Memory B cell (primary cell): ENCODE measurements at regions not wholly inside any gene's neighbourhood (a gene's known extent, or its start where the extent isn't known, plus 50 kb on each side); places are given as distances from the start of the nearest gene placed in this dataset.

ENCODE experiments used
- ATAC-seq: fragments of 150-1000 bp; cut with Tn5 transposase; 2 replicates; pipeline ENCODE4 v1.10.0; 2021; ENCODE audit warnings: low read depth, mild to moderate bottlenecking, moderate library complexity
- DNase-seq, 2 donors: peaks; one replicate each; pipeline ENCODE4 v3.0.0; 2022; ENCODE audit warnings: low spot score in 2 of 2
- H3K27ac Mint-ChIP-seq: one replicate; pipeline ENCODE4 v1.8.0; 2022; ENCODE audit warnings: mild to moderate bottlenecking, moderate library complexity, mixed read lengths
- H3K27me3 Mint-ChIP-seq: one replicate; pipeline ENCODE4 v1.8.0; 2022; ENCODE audit warnings: mixed read lengths
- H3K36me3 Mint-ChIP-seq: one replicate; pipeline ENCODE4 v1.8.0; 2022; ENCODE audit warnings: mild to moderate bottlenecking, mixed read lengths
- H3K4me1 Mint-ChIP-seq: one replicate; pipeline ENCODE4 v1.8.0; 2022; ENCODE audit warnings: mixed read lengths
- H3K4me3 Mint-ChIP-seq: one replicate; pipeline ENCODE4 v1.8.0; 2022; ENCODE audit warnings: mild to moderate bottlenecking, moderate library complexity, mixed read lengths
- H3K9me3 Mint-ChIP-seq: one replicate; pipeline ENCODE4 v1.8.0; 2022; ENCODE audit warnings: mixed read lengths

DNA sequence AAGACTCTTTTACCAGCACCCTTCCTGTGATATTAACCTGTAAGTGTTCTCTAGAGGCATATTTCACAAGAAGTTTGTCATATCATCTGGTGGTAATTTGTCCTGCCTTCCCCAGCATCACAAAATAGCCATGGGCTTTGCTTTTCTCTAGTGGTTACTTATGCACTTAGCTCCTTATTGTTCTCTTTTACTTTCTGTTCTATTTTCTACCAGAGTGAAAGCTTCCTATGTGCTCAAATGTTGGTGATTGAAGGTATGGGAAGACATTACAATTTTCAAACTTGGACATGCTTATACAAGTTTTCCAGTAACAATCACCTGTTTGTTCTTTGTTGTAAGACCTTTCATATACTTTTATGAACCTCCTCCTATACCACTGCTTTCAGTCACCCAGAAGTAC lies 87.0 kb upstream of the KCNH7 start:
- Mint-ChIP-seq H3K4me3 (no peak overlapping the region), H3K4me1 (no peaks in the 10 kb centered on the region), H3K36me3 (no peaks in the 10 kb centered on the region), H3K27me3 (no peaks in the 10 kb centered on the region), H3K9me3 (no peaks in the 10 kb centered on the region), H3K27ac (no peak overlapping the region)
- ATAC-seq (no peak), DNase-seq (no peak)

DNA sequence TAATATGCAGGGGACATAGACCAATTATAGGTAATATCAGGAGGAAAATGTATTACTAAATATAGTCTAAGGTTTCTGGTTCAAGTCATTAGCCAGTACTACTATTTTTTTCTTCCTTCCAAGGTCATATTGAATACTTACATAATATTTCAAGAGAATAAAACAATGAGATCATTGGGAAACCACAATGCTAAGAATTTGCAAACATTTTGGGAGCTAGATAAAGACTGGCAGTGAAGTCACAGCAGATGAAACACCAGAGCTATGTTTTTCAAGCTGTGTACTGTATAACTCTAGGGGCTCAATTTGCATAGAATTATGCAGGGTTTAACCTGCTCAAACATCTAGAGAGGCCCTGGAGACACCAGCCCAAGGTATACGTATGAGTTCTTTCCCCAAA lies 80.5 kb upstream of the KCNH7 start:
- ATAC-seq (no peak), DNase-seq (no peak)
- Mint-ChIP-seq H3K27me3 (no peaks in the 10 kb centered on the region), H3K36me3 (no peaks in the 10 kb centered on the region), H3K27ac (no peak overlapping the region), H3K4me1 (no peaks in the 10 kb centered on the region), H3K9me3 (peaks cover 4% of the 10 kb centered on the region), H3K4me3 (no peak overlapping the region)

- Mint-ChIP-seq H3K9me3 (peaks cover 4% of the 10 kb centered on the region), H3K4me1 (no peaks in the 10 kb centered on the region), H3K36me3 (no peaks in the 10 kb centered on the region), H3K27me3 (no peaks in the 10 kb centered on the region), H3K27ac (no peak overlapping the region), H3K4me3 (no peak overlapping the region)
- ATAC-seq (no peak), DNase-seq (no peak)
These were observed 79.1 kb upstream of the KCNH7 start for GRCh38 chr2:162917626-162918025.

- ATAC-seq: no peak
- Mint-ChIP-seq H3K27ac (no peak overlapping the region), H3K36me3 (no peaks in the 10 kb centered on the region), H3K4me3 (no peak overlapping the region), H3K9me3 (peaks cover 4% of the 10 kb centered on the region), H3K4me1 (no peaks in the 10 kb centered on the region), H3K27me3 (no peaks in the 10 kb centered on the region)
- DNase-seq: no peak
These were observed 77.8 kb upstream of the KCNH7 start for GRCh38 chr2:162916286-162916801.

GRCh38 chr2:162915858-162916257 lies 77.3 kb upstream of the KCNH7 start:
- DNase-seq: no peak
- H3K36me3 Mint-ChIP-seq: no peaks in the 10 kb centered on the region
- no peaks in the 10 kb centered on the region for H3K27me3 Mint-ChIP-seq
- H3K4me3 Mint-ChIP-seq: no peak overlapping the region
- H3K27ac Mint-ChIP-seq: no peak overlapping the region
- no peaks in the 10 kb centered on the region for H3K4me1 Mint-ChIP-seq
- peaks cover 4% of the 10 kb centered on the region for H3K9me3 Mint-ChIP-seq
- ATAC-seq: no peak

DNA sequence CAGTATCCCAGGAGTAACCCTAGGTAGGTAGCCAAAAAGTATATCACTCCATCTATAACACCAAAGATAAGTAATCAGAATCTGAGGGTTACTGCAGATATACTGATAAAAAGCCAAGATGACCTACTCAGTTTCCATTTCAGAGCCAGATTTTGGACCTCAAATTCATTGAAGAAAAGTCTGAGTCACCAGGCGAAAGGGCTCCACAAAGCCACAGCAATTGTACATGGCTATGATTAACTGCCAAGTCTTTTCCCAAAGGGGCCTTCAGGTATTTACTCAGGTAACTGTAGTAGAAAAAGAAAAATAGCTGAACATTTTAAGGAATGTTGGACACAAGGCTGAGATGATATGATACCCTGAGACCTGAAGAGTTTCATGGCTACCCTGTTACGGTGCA lies 75.6 kb upstream of the KCNH7 start:
- H3K9me3 Mint-ChIP-seq: peaks cover 4% of the 10 kb centered on the region
- no peak for DNase-seq
- no peaks in the 10 kb centered on the region for H3K27me3 Mint-ChIP-seq

GRCh38 chr2:162912787-162913186 lies 74.2 kb upstream of the KCNH7 start:
- DNase-seq (no peak), ATAC-seq (no peak)
- Mint-ChIP-seq H3K9me3 (peaks cover 4% of the 10 kb centered on the region), H3K27ac (no peak overlapping the region), H3K4me3 (no peak overlapping the region), H3K27me3 (no peaks in the 10 kb centered on the region), H3K36me3 (no peaks in the 10 kb centered on the region), H3K4me1 (no peaks in the 10 kb centered on the region)

More for the DNA sequence above, 75.6 kb upstream of the KCNH7 start:
- H3K4me3 Mint-ChIP-seq: no peak overlapping the region
- ATAC-seq: no peak
- no peaks in the 10 kb centered on the region for H3K36me3 Mint-ChIP-seq
- H3K27ac Mint-ChIP-seq: no peak overlapping the region
- no peaks in the 10 kb centered on the region for H3K4me1 Mint-ChIP-seq

- no peaks in the 10 kb centered on the region for H3K4me1 Mint-ChIP-seq
- DNase-seq (no peak), ATAC-seq (no peak)
These were observed 70.0 kb upstream of the KCNH7 start for GRCh38 chr2:162908567-162908966.

GRCh38 chr2:162890690-162891311 lies 52.2 kb upstream of the KCNH7 start:
- Mint-ChIP-seq H3K27me3 (no peaks in the 10 kb centered on the region), H3K36me3 (no peaks in the 10 kb centered on the region), H3K4me3 (no peak overlapping the region), H3K27ac (no peak overlapping the region), H3K9me3 (peaks cover 1% of the 10 kb centered on the region), H3K4me1 (no peaks in the 10 kb centered on the region)
- no peak for ATAC-seq
- no peak for DNase-seq

More at GRCh38 chr2:162908567-162908966, 70.0 kb upstream of the KCNH7 start:
- peaks cover 2% of the 10 kb centered on the region for H3K9me3 Mint-ChIP-seq
- no peak overlapping the region for H3K4me3 Mint-ChIP-seq
- H3K27me3 Mint-ChIP-seq: no peaks in the 10 kb centered on the region
- no peak overlapping the region for H3K27ac Mint-ChIP-seq
- no peaks in the 10 kb centered on the region for H3K36me3 Mint-ChIP-seq

DNA sequence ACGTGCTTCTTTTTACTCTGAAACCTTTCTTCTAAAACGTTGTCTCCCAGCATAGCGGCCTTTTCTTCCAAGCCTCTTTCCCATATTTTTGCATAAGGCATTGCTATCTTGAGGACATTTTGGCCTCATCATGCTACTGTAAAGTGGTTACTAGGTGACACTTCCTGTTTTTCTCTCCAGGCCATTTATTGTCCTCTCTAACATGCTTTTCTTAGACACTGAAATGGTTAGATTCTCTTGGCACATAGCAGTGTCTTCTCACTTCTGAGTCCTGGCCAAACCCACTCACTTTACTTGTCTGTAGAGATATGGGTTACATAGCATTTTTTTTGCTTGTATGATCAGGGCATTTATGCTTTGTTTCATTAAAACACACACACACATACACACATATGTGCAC lies 50.1 kb upstream of the KCNH7 start:
- Mint-ChIP-seq H3K27me3 (no peaks in the 10 kb centered on the region), H3K4me3 (no peak overlapping the region), H3K36me3 (no peaks in the 10 kb centered on the region), H3K9me3 (no peaks in the 10 kb centered on the region), H3K27ac (no peak overlapping the region), H3K4me1 (no peaks in the 10 kb centered on the region)
- ATAC-seq (no peak), DNase-seq (no peak)
